ENCODE measurements at regions not wholly inside any gene's neighbourhood (a gene's known extent, or its start where the extent isn't known, plus 50 kb on each side); places are given as distances from the start of the nearest gene placed in this dataset.
A peak's percentile ranks its signal among the peaks of the same experiment; 100 is the strongest.

- no TSS peak for BruUV-seq (replicated peaks)
- peak; percentile 30 for DNase-seq (ENCODE audit: unreplicated experiment)
- Mint-ChIP-seq H3K36me3 (ENCODE audit: insufficient read depth, unreplicated experiment) (no peaks in the 10 kb centered on the region), H3K4me3 (ENCODE audit: unreplicated experiment) (no peak overlapping the region), H3K27ac (ENCODE audit: low read depth, unreplicated experiment) (no peak overlapping the region), H3K9me3 (ENCODE audit: unreplicated experiment) (no peaks in the 10 kb centered on the region), H3K4me1 (ENCODE audit: insufficient read depth, unreplicated experiment) (peaks cover 14% of the 10 kb centered on the region), H3K27me3 (ENCODE audit: insufficient read depth, unreplicated experiment) (no peaks in the 10 kb centered on the region)
- ChIA-PET POLR2A (interaction anchor here (0.9 to 2.3 kb wide), 6 partner anchors 20 to 1866 kb away, joined by 3 to 6 read pairs (median 3); no protein-coding TSS in a partner anchor), CTCF (interaction anchor here (0.6 to 4.2 kb wide), 18 partner anchors 10 to 357 kb away, joined by 3 to 58 read pairs (median 4); no protein-coding TSS in a partner anchor)
- intact Hi-C loops (cut with micrococcal nuclease), result loop anchor here (2.0 to 5.0 kb wide), 2 partner anchors 62 to 213 kb away; no protein-coding TSS in a partner anchor
- TF ChIP-seq CTCF (IDR thresholded peaks at IDR 0.05; ENCODE audit: unreplicated experiment), result peak; percentile 20
These were observed 77.8 kb upstream of the CCDC112 start for GRCh38 chr5:115374057-115374775.

DNA sequence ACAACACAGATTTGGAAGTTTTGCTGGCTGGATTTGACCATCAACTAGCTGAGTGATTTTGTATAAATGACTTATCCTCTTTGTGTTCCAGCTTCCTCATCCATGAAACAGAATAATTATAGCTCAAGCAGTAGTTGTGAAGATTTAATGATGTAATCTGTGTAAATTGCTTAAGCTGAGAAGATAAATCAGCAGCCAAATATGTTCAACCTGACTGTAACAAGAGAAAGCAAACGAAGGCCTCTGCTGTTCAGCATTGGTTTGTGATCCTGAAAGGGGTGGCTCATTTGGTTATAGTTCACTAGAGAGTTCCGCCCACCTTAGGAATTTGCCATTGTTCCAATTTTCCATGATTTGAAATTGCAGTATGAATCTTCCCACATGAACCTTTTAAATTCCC, 75.7 kb upstream of the CCDC112 start:
- no peak overlapping the region for H3K4me3 Mint-ChIP-seq (ENCODE audit: unreplicated experiment)
- TF ChIP-seq CTCF (IDR thresholded peaks at IDR 0.05; ENCODE audit: unreplicated experiment), result no peak
- intact Hi-C loops (cut with micrococcal nuclease), result loop anchor here (5.0 kb wide), 1 partner anchor 60 kb away; no protein-coding TSS in a partner anchor
- H3K4me1 Mint-ChIP-seq (ENCODE audit: insufficient read depth, unreplicated experiment), result peaks cover 2% of the 10 kb centered on the region
- ChIA-PET POLR2A (no interaction called here), CTCF (interaction anchor here (0.7 to 4.2 kb wide), 5 partner anchors 19 to 215 kb away, joined by 3 to 58 read pairs (median 9); no protein-coding TSS in a partner anchor)
- H3K27me3 Mint-ChIP-seq (ENCODE audit: insufficient read depth, unreplicated experiment), result no peaks in the 10 kb centered on the region
- no peak overlapping the region for H3K27ac Mint-ChIP-seq (ENCODE audit: low read depth, unreplicated experiment)
- DNase-seq (ENCODE audit: unreplicated experiment), result no peak
- H3K36me3 Mint-ChIP-seq (ENCODE audit: insufficient read depth, unreplicated experiment), result no peaks in the 10 kb centered on the region
- no peaks in the 10 kb centered on the region for H3K9me3 Mint-ChIP-seq (ENCODE audit: unreplicated experiment)
- BruUV-seq (replicated peaks), result no TSS peak

- Mint-ChIP-seq H3K9me3 (ENCODE audit: unreplicated experiment) (no peaks in the 10 kb centered on the region), H3K4me1 (ENCODE audit: insufficient read depth, unreplicated experiment) (peaks cover 9% of the 10 kb centered on the region), H3K27ac (ENCODE audit: low read depth, unreplicated experiment) (no peak overlapping the region), H3K4me3 (ENCODE audit: unreplicated experiment) (no peak overlapping the region), H3K36me3 (ENCODE audit: insufficient read depth, unreplicated experiment) (no peaks in the 10 kb centered on the region), H3K27me3 (ENCODE audit: insufficient read depth, unreplicated experiment) (no peaks in the 10 kb centered on the region)
- DNase-seq (ENCODE audit: unreplicated experiment), result no peak
- no TSS peak for BruUV-seq (replicated peaks)
- POLR2A ChIA-PET, result interaction anchor here (1.1 kb wide), 1 partner anchor 29 kb away, joined by 4 read pairs; no protein-coding TSS in a partner anchor
- CTCF ChIA-PET, result interaction anchor here (0.6 to 1.8 kb wide), 7 partner anchors 9 to 205 kb away, joined by 3 to 7 read pairs (median 3); no protein-coding TSS in a partner anchor
- no peak for TF ChIP-seq CTCF (IDR thresholded peaks at IDR 0.05; ENCODE audit: unreplicated experiment)
- intact Hi-C loops (cut with micrococcal nuclease), result loop anchor here (5.0 kb wide), 1 partner anchor 57 kb away; no protein-coding TSS in a partner anchor
These were observed 73.1 kb upstream of the CCDC112 start for GRCh38 chr5:115369430-115370144.

- intact Hi-C loops (cut with micrococcal nuclease), result no loop called here
- Mint-ChIP-seq H3K27me3 (ENCODE audit: insufficient read depth, unreplicated experiment) (no peaks in the 10 kb centered on the region), H3K27ac (ENCODE audit: low read depth, unreplicated experiment) (peak overlapping the region; percentile 62), H3K36me3 (ENCODE audit: insufficient read depth, unreplicated experiment) (no peaks in the 10 kb centered on the region), H3K4me1 (ENCODE audit: insufficient read depth, unreplicated experiment) (peaks cover 9% of the 10 kb centered on the region), H3K9me3 (ENCODE audit: unreplicated experiment) (no peaks in the 10 kb centered on the region), H3K4me3 (ENCODE audit: unreplicated experiment) (no peak overlapping the region)
- DNase-seq (ENCODE audit: unreplicated experiment), result peak; percentile 38
- no peak for TF ChIP-seq CTCF (IDR thresholded peaks at IDR 0.05; ENCODE audit: unreplicated experiment)
- ChIA-PET POLR2A (interaction anchor here (0.9 to 1.2 kb wide), 2 partner anchors 12 to 17 kb away, joined by 3 to 6 read pairs; no protein-coding TSS in a partner anchor), CTCF (interaction anchor here (0.7 to 1.2 kb wide), 2 partner anchors 10 to 11 kb away, joined by 3 to 4 read pairs; no protein-coding TSS in a partner anchor)
- BruUV-seq (replicated peaks), result no TSS peak
These were observed 69.8 kb upstream of the CCDC112 start for GRCh38 chr5:115366223-115366622.
